CD14-positive monocyte (primary cell): ENCODE measurements at regions not wholly inside any gene's neighbourhood (a gene's known extent, or its start where the extent isn't known, plus 50 kb on each side); places are given as distances from the start of the nearest gene placed in this dataset.

Experiments
- DNase-seq, 3 donors: peaks; one replicate each; pipeline ENCODE4 v3.0.0-alpha.2; 2011 to 2022
- H2AFZ ChIP-seq: 2 replicates; pipeline ENCODE4 v1.6.0; 2012; ENCODE audit warnings: mild to moderate bottlenecking, low read depth, low read length, inconsistent platforms; ENCODE audit not compliant: insufficient read depth, poor library complexity, severe bottlenecking
- H3K27ac ChIP-seq, 2 donors: 1 replicate in 1 of 2; 2 replicates in 1 of 2; pipeline ENCODE4 v1.5.1; 2012 to 2013; ENCODE audit warnings: low read length in 2 of 2, control low read depth in 1 of 2, inconsistent platforms in 1 of 2, low read depth in 1 of 2, mild to moderate bottlenecking in 1 of 2
- H3K27me3 ChIP-seq, 2 donors: one replicate each; pipeline versions ENCODE4 v1.6.0 to v1.6.1; 2011 to 2013; ENCODE audit warnings: low read length in 2 of 2; ENCODE audit not compliant: control insufficient read depth in 2 of 2, insufficient read depth in 2 of 2
- H3K36me3 ChIP-seq, 2 donors: replicated peaks in 1 of 2; 1 replicate in 1 of 2; 2 replicates in 1 of 2; pipeline versions ENCODE4 v1.5.1 to v1.6.1; 2012 to 2013; ENCODE audit warnings: low read length in 2 of 2, control low read depth in 1 of 2, inconsistent platforms in 1 of 2, mild to moderate bottlenecking in 1 of 2; ENCODE audit not compliant: insufficient read depth in 2 of 2, control insufficient read depth in 1 of 2
- H3K4me1 ChIP-seq, 2 donors: 1 replicate in 1 of 2; 2 replicates in 1 of 2; pipeline versions ENCODE4 v1.5.1 to v1.6.1; 2012 to 2013; ENCODE audit warnings: low read length in 2 of 2, control low read depth in 1 of 2, inconsistent platforms in 1 of 2, mild to moderate bottlenecking in 1 of 2, moderate library complexity in 1 of 2; ENCODE audit not compliant: insufficient read depth in 2 of 2, control insufficient read depth in 1 of 2
- H3K4me2 ChIP-seq: replicated peaks from 2 replicates; pipeline ENCODE3; 2012; ENCODE audit warnings: low read length, moderate library complexity, mild to moderate bottlenecking; ENCODE audit not compliant: poor library complexity, severe bottlenecking; ENCODE audit errors: extremely low read depth
- H3K4me3 ChIP-seq, 3 experiments: fragments of 200-600 bp in 1 of 3; sonication (generic) in 1 of 3; replicated peaks in 1 of 3; 1 replicate in 2 of 3; 2 replicates in 1 of 3; pipeline ENCODE4 v1.5.1; 2011 to 2013; ENCODE audit warnings: low read length in 3 of 3, mild to moderate bottlenecking in 3 of 3, control low read depth in 2 of 3, low read depth in 2 of 3, inconsistent platforms in 1 of 3, moderate library complexity in 1 of 3
- H3K79me2 ChIP-seq: 2 replicates; pipeline ENCODE4 v1.6.0; 2012; ENCODE audit warnings: mild to moderate bottlenecking, control low read depth, inconsistent platforms, low read length, moderate library complexity; ENCODE audit not compliant: insufficient read depth
- H3K9ac ChIP-seq: 2 replicates; pipeline ENCODE4 v1.6.0; 2017; ENCODE audit warnings: low read length, mild to moderate bottlenecking; ENCODE audit not compliant: insufficient read depth, poor library complexity, severe bottlenecking
- H3K9me3 ChIP-seq, 2 donors: replicated peaks in 1 of 2; 1 replicate in 1 of 2; 2 replicates in 1 of 2; pipeline versions ENCODE4 v1.5.1 to v1.6.1; 2012 to 2013; ENCODE audit warnings: low read length in 2 of 2, control low read depth in 1 of 2; ENCODE audit not compliant: control insufficient read depth in 1 of 2, insufficient read depth in 1 of 2
- H4K20me1 ChIP-seq: 2 replicates; pipeline ENCODE4 v1.6.0; 2012; ENCODE audit warnings: mild to moderate bottlenecking, low read length, control low read depth, moderate library complexity; ENCODE audit not compliant: insufficient read depth
- H3K27ac Mint-ChIP-seq, 7 donors: one replicate each; pipeline ENCODE4 v1.8.0; 2020; ENCODE audit warnings: mild to moderate bottlenecking in 7 of 7, mixed read lengths in 7 of 7, moderate library complexity in 6 of 7, inconsistent platforms in 2 of 7
- H3K27me3 Mint-ChIP-seq, 3 donors: one replicate each; pipeline ENCODE4 v1.8.0; 2021 to 2022; ENCODE audit warnings: low read depth in 3 of 3, mild to moderate bottlenecking in 3 of 3, mixed read lengths in 3 of 3, moderate library complexity in 3 of 3, inconsistent platforms in 1 of 3
- H3K36me3 Mint-ChIP-seq, 2 donors: one replicate each; pipeline ENCODE4 v1.8.0; 2020; ENCODE audit warnings: mixed read lengths in 2 of 2, inconsistent platforms in 1 of 2, mild to moderate bottlenecking in 1 of 2
- H3K4me1 Mint-ChIP-seq: one replicate; pipeline ENCODE4 v1.8.0; 2020; ENCODE audit warnings: mild to moderate bottlenecking, mixed read lengths
- H3K4me3 Mint-ChIP-seq, 2 donors: one replicate each; pipeline ENCODE4 v1.8.0; 2020; ENCODE audit warnings: mild to moderate bottlenecking in 2 of 2, mixed read lengths in 2 of 2, moderate library complexity in 1 of 2
- H3K9me3 Mint-ChIP-seq, 7 donors: one replicate each; pipeline ENCODE4 v1.8.0; 2020 to 2022; ENCODE audit warnings: mixed read lengths in 7 of 7, mild to moderate bottlenecking in 6 of 7, moderate library complexity in 6 of 7, inconsistent platforms in 2 of 7
- WGBS: methylation state at CpG from one replicate; pipeline ENCODE4 v1.1.5; 2013; ENCODE audit warnings: missing lambda C conversion rate; ENCODE audit not compliant: insufficient coverage; 5-methylcytosine and 5-hydroxymethylcytosine counted together
- intact Hi-C, 2 donors: fragments of 100-400 bp; cut with micrococcal nuclease; formaldehyde crosslinking; loops; one replicate each; pipeline versions ENCODE4 v1.15.0 to v1.15.1; 2023
- TF ChIP-seq, protein P1 (sequence below): fragments of 200-600 bp; IDR thresholded peaks from one replicate; pipeline ENCODE4 v1.8.0; 2022; ENCODE audit warnings: antibody characterized with exemption, mild to moderate bottlenecking

DNA sequence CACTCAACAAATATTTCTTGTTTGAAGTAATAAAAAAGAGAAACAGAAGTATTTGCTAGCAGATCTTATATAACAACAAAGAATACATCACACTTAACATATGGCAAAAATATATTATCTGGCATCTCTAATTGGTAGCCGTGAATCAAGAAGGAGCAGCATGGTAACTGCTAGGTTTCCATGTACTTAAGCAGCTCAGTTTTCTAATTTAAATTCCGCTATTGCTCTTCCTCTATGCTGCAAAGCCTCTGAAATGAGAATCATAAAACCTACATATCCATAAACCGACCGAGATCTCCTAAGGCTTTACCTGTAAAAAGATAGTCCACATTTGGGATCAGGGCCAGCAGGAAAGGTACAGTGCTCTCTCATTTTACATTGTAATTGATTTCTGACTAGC is 76.6 kb upstream of the PTPRZ1 start:
- no peaks in the 10 kb centered on the region for H3K36me3 ChIP-seq
- no peaks in the 10 kb centered on the region for H4K20me1 ChIP-seq
- no peaks in the 10 kb centered on the region for H3K27me3 ChIP-seq
- Mint-ChIP-seq H3K36me3 (no peaks in the 10 kb centered on the region), H3K4me3 (no peak overlapping the region), H3K27ac (no peak overlapping the region), H3K27me3 (no peaks in the 10 kb centered on the region), H3K9me3 (peaks cover 0 to 2% (median 0%) of the 10 kb centered on the region in 7 donors), H3K4me1 (no peaks in the 10 kb centered on the region)
- DNase-seq: no peak
- intact Hi-C loops: no loop called here
- no peaks in the 10 kb centered on the region for H3K4me1 ChIP-seq
- 92% methylated on average over 2 of the region's 4 CpGs for WGBS
- H3K9ac ChIP-seq: no peak overlapping the region
- no peak overlapping the region for H3K27ac ChIP-seq
- H3K4me3 ChIP-seq: no peak overlapping the region
- no peak overlapping the region for H3K4me2 ChIP-seq
- no peak overlapping the region for H2AFZ ChIP-seq
- no peaks in the 10 kb centered on the region for H3K79me2 ChIP-seq
- H3K9me3 ChIP-seq: peaks cover 0 to 2% of the 10 kb centered on the region in 2 donors
- TF ChIP-seq, protein P1, sequence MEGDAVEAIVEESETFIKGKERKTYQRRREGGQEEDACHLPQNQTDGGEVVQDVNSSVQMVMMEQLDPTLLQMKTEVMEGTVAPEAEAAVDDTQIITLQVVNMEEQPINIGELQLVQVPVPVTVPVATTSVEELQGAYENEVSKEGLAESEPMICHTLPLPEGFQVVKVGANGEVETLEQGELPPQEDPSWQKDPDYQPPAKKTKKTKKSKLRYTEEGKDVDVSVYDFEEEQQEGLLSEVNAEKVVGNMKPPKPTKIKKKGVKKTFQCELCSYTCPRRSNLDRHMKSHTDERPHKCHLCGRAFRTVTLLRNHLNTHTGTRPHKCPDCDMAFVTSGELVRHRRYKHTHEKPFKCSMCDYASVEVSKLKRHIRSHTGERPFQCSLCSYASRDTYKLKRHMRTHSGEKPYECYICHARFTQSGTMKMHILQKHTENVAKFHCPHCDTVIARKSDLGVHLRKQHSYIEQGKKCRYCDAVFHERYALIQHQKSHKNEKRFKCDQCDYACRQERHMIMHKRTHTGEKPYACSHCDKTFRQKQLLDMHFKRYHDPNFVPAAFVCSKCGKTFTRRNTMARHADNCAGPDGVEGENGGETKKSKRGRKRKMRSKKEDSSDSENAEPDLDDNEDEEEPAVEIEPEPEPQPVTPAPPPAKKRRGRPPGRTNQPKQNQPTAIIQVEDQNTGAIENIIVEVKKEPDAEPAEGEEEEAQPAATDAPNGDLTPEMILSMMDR: no peak

DNA sequence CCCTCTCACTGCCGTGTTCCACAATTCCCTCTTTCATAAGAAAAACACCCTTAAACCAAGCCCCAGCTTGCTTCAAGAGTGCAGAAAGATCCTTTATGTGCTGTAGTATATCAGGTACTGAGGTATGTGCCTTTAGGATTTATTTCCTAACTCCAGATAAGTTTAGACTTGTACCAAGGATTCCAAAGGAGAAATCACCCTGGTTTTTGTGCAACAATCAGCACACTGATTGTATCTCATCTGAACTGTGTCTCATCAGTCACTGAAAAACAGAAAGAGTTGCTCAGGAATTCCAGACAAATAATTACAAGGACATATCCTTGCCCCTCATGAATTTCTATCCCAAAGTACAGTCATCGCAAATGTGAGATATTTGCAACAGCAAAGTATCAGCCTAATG is 77.2 kb upstream of the PTPRZ1 start:
- Histone ChIP-seq H3K27me3 (no peaks in the 10 kb centered on the region), H3K9me3 (peaks cover 0 to 2% of the 10 kb centered on the region in 2 donors), H3K9ac (no peak overlapping the region), H3K4me3 (no peak overlapping the region), H2AFZ (no peak overlapping the region), H4K20me1 (no peaks in the 10 kb centered on the region), H3K4me2 (no peak overlapping the region), H3K4me1 (no peaks in the 10 kb centered on the region), H3K79me2 (no peaks in the 10 kb centered on the region), H3K27ac (no peak overlapping the region), H3K36me3 (no peaks in the 10 kb centered on the region)
- H3K27me3 Mint-ChIP-seq: no peaks in the 10 kb centered on the region
- peaks cover 0 to 2% (median 0%) of the 10 kb centered on the region in 7 donors for H3K9me3 Mint-ChIP-seq
- intact Hi-C loops: no loop called here
- no peaks in the 10 kb centered on the region for H3K4me1 Mint-ChIP-seq
- H3K4me3 Mint-ChIP-seq: no peak overlapping the region
- no peaks in the 10 kb centered on the region for H3K36me3 Mint-ChIP-seq
- TF ChIP-seq, protein P1: no peak
- 100% methylated on average over 1 of the region's 2 CpGs for WGBS
- no peak for DNase-seq
- H3K27ac Mint-ChIP-seq: no peak overlapping the region
